Non-pigmented ciliary epithelial cell (primary cell): ENCODE measurements at regions not wholly inside any gene's neighbourhood (a gene's known extent, or its start where the extent isn't known, plus 50 kb on each side); places are given as distances from the start of the nearest gene placed in this dataset.
"Not testable (repeated sequence)": the region's sequence is repeated elsewhere in the genome, so short reads cannot be mapped to it uniquely, and the experiment has no call there.

Source experiments
- DNase-seq: peaks from one replicate; pipeline ENCODE4 v3.0.0-alpha.2; 2010; ENCODE audit warnings: low read depth

GRCh38 chr4:153936121-153936520 lies 147.2 kb upstream of the SFRP2 start:
- DNase-seq = no peak

GRCh38 chr4:153934688-153935017 lies 145.8 kb upstream of the SFRP2 start:
- DNase-seq = no peak

DNA sequence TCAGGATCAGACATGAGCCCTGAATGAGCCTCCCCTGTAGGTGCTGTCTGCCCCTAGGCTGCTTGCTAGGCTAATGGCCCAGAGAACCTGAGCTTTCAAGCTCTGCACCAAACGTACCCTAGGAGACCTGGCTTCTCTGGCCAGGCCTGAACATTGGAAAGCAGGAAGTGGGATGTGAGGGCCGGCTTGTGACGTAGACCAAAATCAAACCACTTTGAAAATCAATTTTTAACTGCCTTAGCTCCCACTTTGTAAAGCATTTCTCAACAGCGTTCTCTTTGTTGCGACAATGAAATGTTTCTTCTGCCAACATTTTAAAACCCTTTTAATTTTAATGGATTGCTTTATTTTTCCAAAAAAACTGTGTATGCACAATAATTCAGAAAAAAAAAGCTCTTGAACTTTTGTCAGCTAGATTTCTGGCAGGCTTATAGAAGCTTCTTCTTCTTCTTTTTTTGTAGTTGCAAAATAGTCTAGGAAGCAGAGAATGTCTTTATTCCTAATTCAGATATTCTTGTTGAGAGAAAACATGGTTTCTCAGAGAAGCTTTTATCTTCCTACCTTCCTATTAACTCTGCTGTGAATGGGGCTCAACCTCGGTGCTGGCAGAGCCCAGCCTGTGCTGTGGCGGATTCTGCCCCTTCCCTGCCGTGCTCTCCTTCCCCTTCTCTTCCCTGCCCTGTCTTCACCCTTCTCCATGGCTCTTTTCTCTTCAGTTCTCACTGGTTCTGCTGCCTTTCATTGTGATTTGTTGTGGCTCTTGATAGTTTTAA lies 145.2 kb upstream of the SFRP2 start:
- no peak for DNase-seq

- DNase-seq = no peak
Measured at GRCh38 chr4:153931804-153932203, 142.9 kb upstream of the SFRP2 start.

- DNase-seq = no peak
Measured at GRCh38 chr4:153929675-153930074, 140.8 kb upstream of the SFRP2 start.

- no peak for DNase-seq
Measured at GRCh38 chr4:153927451-153927850, 138.6 kb upstream of the SFRP2 start.

- DNase-seq = no peak
Measured at GRCh38 chr4:153922148-153922547, 133.3 kb upstream of the SFRP2 start.

DNA sequence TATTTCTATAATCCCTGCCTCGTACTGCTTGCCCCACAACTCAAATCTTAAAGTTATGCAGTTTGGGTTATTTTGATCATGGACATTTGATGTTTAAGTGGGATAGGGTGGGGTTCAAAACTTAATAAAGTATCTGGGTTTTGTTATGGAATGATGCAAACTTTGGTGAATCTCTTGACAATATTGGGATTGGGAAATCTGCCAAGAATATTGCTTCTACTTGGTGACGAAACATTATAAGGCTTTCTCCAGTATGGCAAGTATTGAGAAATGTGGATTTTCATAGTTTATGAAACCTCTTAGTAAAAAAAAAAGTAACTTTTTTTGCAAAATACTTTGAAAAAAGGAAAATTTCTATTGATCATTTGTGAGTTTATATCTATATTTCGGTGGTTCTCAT lies 130.8 kb upstream of the SFRP2 start:
- DNase-seq = no peak

DNA sequence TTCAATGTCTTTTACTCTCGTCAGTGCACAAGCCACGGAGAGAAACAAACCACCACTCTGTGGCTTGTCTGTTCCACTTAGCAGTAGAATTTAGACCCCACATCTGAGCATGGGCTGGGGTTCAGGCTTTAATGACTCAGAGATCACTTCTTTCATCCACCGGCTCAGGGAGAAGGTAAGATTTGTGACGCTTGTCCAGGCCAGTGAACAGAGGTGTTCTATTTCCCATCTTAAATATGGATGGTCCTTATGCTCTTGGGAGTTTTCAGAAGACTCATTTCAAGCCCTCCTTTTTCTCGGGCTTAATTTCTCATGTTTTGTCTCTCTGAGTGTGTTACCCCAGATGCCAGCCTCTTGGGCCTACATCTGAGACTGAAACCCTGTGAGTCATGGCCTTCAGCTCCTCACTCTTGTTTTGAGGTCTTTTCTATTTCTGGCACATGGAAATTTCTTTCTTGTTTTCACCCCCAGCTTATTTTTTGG lies 127.4 kb upstream of the SFRP2 start:
- DNase-seq = no peak

GRCh38 chr4:153912301-153912700 lies 123.4 kb upstream of the SFRP2 start:
- DNase-seq = no peak

DNA sequence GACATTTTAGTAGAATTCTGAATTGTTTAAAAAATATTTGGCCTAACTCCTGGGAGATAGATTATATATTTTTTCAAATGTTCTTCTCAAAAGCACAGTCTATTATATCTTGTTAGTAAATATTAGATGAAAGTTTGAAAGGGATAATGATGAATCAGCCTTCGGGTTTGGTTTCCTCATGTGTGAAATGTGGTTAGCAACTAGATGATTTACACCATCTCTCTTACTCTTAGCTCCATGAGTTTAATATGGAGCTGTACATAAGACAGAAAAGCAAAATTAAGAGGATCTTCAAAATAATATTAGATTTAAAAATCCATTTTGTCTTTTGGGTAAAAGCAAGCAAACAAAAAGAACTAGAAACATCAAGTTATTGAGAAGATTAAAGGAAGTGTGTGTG lies 120.8 kb upstream of the SFRP2 start:
- no peak for DNase-seq

- no peak for DNase-seq
Measured at GRCh38 chr4:153906231-153906630, 117.3 kb upstream of the SFRP2 start.

- no peak for DNase-seq
Measured at GRCh38 chr4:153905231-153905630, 116.3 kb upstream of the SFRP2 start.

GRCh38 chr4:153904011-153904410 lies 115.1 kb upstream of the SFRP2 start:
- DNase-seq = no peak

- DNase-seq = no peak
Measured at GRCh38 chr4:153901220-153901619, 112.3 kb upstream of the SFRP2 start.

GRCh38 chr4:153900426-153900825 lies 111.5 kb upstream of the SFRP2 start:
- DNase-seq = no peak

DNA sequence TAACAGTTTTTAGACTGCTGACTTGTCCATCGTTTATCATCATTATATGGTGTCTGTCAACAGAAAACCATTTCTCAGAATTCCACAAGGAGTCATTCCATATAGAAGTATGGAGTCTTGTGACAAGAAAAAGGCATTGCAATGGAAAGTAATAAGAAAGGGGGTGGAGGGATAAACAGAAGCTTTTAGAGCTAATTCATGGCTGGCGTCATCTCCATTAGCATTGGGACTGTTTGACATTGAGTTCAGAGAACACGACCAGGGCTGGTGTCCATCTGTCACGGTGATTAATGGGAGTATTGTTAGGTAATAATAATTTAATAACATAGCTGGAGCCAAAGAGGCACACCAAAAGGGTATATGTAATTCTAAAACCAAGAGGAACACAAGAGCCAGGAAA lies 101.9 kb upstream of the SFRP2 start:
- DNase-seq = no peak

GRCh38 chr4:153887217-153887616 lies 98.3 kb upstream of the SFRP2 start:
- DNase-seq = no peak

- DNase-seq = no peak
Measured at GRCh38 chr4:153884325-153884724, 95.4 kb upstream of the SFRP2 start.

- DNase-seq = no peak
Measured at GRCh38 chr4:153880983-153881382, 92.1 kb upstream of the SFRP2 start.

DNA sequence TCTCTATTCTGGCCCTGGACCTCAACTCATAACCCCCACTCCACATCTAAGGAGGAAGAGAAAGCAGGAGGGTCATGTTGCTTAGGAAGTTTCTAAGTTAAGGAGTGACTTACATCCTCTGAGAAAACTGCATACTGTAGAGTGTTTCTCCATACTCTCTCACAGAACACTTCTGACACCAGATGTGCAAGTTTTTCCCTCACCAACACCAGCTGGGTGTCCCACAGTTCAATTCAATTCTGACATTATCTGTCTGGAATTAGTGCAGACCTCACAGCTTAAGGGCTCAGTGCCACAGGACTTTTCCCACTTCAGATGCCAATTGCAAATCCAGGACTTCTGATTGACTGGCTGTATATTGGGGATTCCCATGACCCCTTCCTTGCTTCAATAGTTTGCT lies 89.0 kb upstream of the SFRP2 start:
- no peak for DNase-seq

GRCh38 chr4:153873741-153874140 lies 84.9 kb upstream of the SFRP2 start:
- no peak for DNase-seq

- DNase-seq = not testable (repeated sequence)
Measured at GRCh38 chr4:153866766-153867165, 77.9 kb upstream of the SFRP2 start.

DNA sequence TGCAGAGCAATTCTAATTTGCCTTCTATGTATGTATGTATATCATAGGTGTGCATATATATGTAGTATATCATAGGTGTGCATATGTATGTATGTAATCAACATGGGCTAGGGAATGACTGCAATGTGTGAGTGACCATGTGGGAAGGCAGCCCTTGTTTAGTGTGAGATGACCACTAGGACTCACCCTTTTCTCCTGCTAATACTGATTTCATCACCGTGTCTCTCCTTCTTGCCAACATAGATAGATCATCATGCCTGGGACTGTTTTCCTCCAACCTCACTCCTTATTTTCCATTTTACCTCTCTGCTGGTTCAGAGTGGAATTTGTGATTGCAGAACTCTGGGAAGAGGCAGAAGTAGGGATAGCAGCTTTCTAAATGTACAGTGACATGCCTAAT lies 63.6 kb upstream of the SFRP2 start:
- DNase-seq = no peak
